Hepatocyte (in vitro differentiated cells): ENCODE measurements at regions not wholly inside any gene's neighbourhood (a gene's known extent, or its start where the extent isn't known, plus 50 kb on each side); places are given as distances from the start of the nearest gene placed in this dataset.

Source experiments
- DNase-seq: peaks from one replicate; pipeline ENCODE4 v3.0.0-alpha.2; 2016; ENCODE audit warnings: low spot score
- H2AFZ ChIP-seq: fragments of 200-600 bp; sonication (generic); 2 replicates; pipeline ENCODE4 v1.6.0; 2016; ENCODE audit warnings: antibody characterized with exemption, mild to moderate bottlenecking
- H3K27ac ChIP-seq: fragments of 200-600 bp; sonication (generic); 2 replicates; pipeline ENCODE4 v1.5.1; 2016; ENCODE audit warnings: mild to moderate bottlenecking
- H3K27me3 ChIP-seq: fragments of 200-600 bp; sonication (generic); 2 replicates; pipeline ENCODE4 v1.6.1; 2016
- H3K36me3 ChIP-seq: fragments of 200-600 bp; sonication (generic); replicated peaks from 2 replicates; pipeline ENCODE4 v1.5.1; 2016; ENCODE audit warnings: low read depth; ENCODE audit not compliant: insufficient read depth
- H3K4me1 ChIP-seq: fragments of 200-600 bp; sonication (generic); 2 replicates; pipeline ENCODE4 v1.5.1; 2016; ENCODE audit warnings: mild to moderate bottlenecking, moderate library complexity; ENCODE audit not compliant: insufficient read depth
- H3K4me2 ChIP-seq: fragments of 200-600 bp; sonication (generic); 2 replicates; pipeline ENCODE4 v1.6.0; 2016
- H3K4me3 ChIP-seq: fragments of 200-600 bp; sonication (generic); 2 replicates; pipeline ENCODE4 v1.5.1; 2016; ENCODE audit warnings: mild to moderate bottlenecking
- H3K79me2 ChIP-seq: fragments of 200-600 bp; sonication (generic); 2 replicates; pipeline ENCODE4 v1.6.0; 2017; ENCODE audit warnings: mild to moderate bottlenecking
- H3K9me2 ChIP-seq: fragments of 200-600 bp; sonication (generic); replicated peaks from 2 replicates; pipeline ENCODE4 v1.6.0; 2017; ENCODE audit warnings: mild to moderate bottlenecking; ENCODE audit not compliant: insufficient read depth
- H3K9me3 ChIP-seq: fragments of 200-600 bp; sonication (generic); 2 replicates; pipeline ENCODE4 v1.5.1; 2016; ENCODE audit warnings: low read depth, mild to moderate bottlenecking
- H4K20me1 ChIP-seq: fragments of 200-600 bp; sonication (generic); 2 replicates; pipeline ENCODE4 v1.6.0; 2016; ENCODE audit warnings: mild to moderate bottlenecking; ENCODE audit not compliant: insufficient read depth, poor library complexity, severe bottlenecking
- CTCF ChIP-seq: fragments of 200-600 bp; sonication (generic); IDR thresholded peaks from 2 replicates; pipeline ENCODE4 v1.5.1; 2016; ENCODE audit warnings: antibody characterized with exemption, mild to moderate bottlenecking; ENCODE audit not compliant: poor library complexity
- EZH2 ChIP-seq: fragments of 200-600 bp; sonication (generic); IDR thresholded peaks from 2 replicates; pipeline ENCODE4 v1.6.1; 2016; ENCODE audit warnings: antibody characterized with exemption, mild to moderate bottlenecking, borderline replicate concordance
- EZH2phosphoT487 ChIP-seq: fragments of 200-600 bp; sonication (generic); IDR thresholded peaks from one replicate; pipeline ENCODE4 v1.6.1; 2018; ENCODE audit warnings: antibody characterized with exemption, mild to moderate bottlenecking, low read depth, moderate library complexity; ENCODE audit not compliant: unreplicated experiment, severe bottlenecking
- WGBS: methylation state at CpG from one replicate; pipeline ENCODE4 v1.1.6; 2016; ENCODE audit warnings: low lambda C conversion rate; ENCODE audit errors: missing lambda C conversion rate; 5-methylcytosine and 5-hydroxymethylcytosine counted together

DNA sequence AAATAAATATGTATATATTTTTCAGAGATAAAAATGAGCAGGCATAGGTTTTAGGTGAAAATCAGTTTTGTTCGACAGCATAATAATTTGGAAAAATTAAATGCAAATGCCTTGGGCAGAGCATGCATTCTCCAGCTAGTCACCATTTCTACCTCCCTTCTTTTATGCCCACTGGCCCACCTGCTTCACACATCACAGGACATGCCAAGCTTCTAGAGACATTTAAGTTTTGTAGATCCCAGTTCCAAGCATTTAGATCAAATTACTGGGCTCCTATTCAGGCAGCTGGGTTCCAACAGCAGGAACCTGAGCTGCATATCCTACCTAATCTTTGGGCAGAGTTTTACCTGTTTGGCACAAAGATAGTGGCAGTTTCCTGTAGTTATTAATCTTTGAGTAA, 67.6 kb upstream of the SLC38A4 start:
- Histone ChIP-seq H3K4me3 (no peak overlapping the region), H3K9me2 (no peaks in the 10 kb centered on the region), H3K79me2 (no peaks in the 10 kb centered on the region), H4K20me1 (no peaks in the 10 kb centered on the region), H3K36me3 (no peaks in the 10 kb centered on the region), H2AFZ (no peak overlapping the region), H3K27me3 (no peaks in the 10 kb centered on the region), H3K9me3 (no peaks in the 10 kb centered on the region), H3K27ac (no peak overlapping the region), H3K4me2 (no peak overlapping the region), H3K4me1 (no peaks in the 10 kb centered on the region)
- 97% methylated on average over 1 of the region's 1 CpG for WGBS
- TF ChIP-seq EZH2phosphoT487 (no peak), CTCF (no peak), EZH2 (no peak)
- DNase-seq, result no peak

- no peak overlapping the region for H2AFZ ChIP-seq
- H3K27ac ChIP-seq, result no peak overlapping the region
- H3K9me3 ChIP-seq, result no peaks in the 10 kb centered on the region
- WGBS, result 50% methylated on average over 3 of the region's 3 CpGs
- no peaks in the 10 kb centered on the region for H3K9me2 ChIP-seq
- H4K20me1 ChIP-seq, result no peaks in the 10 kb centered on the region
- H3K4me3 ChIP-seq, result no peak overlapping the region
- no peaks in the 10 kb centered on the region for H3K4me1 ChIP-seq
- no peaks in the 10 kb centered on the region for H3K36me3 ChIP-seq
- no peaks in the 10 kb centered on the region for H3K27me3 ChIP-seq
- H3K4me2 ChIP-seq, result no peak overlapping the region
- DNase-seq, result no peak
- TF ChIP-seq EZH2 (no peak), CTCF (no peak), EZH2phosphoT487 (no peak)
- no peaks in the 10 kb centered on the region for H3K79me2 ChIP-seq
Measured at GRCh38 chr12:46895726-46896125, 69.9 kb upstream of the SLC38A4 start.

DNA sequence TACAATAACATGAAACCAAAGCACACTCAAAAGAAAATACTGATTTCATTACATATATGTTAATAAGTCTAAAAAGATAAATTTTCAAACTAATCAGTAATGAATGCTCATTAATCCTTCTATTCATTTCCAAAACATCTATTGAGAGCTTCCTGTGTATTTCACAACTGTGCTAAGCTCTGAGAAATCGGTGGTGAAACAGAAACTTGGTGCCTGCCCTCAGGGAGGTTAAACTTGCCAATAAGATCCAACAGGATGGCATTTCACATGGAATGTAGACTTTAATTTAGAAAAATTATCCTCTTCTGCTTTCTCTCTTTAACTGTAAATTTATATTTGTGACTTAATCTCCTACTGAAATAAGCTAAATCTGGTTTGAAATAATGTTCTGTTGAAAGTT, 70.9 kb upstream of the SLC38A4 start:
- no peaks in the 10 kb centered on the region for H3K27me3 ChIP-seq

More for the DNA sequence above, 70.9 kb upstream of the SLC38A4 start:
- Histone ChIP-seq H2AFZ (no peak overlapping the region), H3K79me2 (no peaks in the 10 kb centered on the region), H3K4me1 (no peaks in the 10 kb centered on the region), H3K27ac (no peak overlapping the region), H4K20me1 (no peaks in the 10 kb centered on the region), H3K9me3 (no peaks in the 10 kb centered on the region), H3K4me3 (no peak overlapping the region), H3K9me2 (no peaks in the 10 kb centered on the region), H3K4me2 (no peak overlapping the region), H3K36me3 (no peaks in the 10 kb centered on the region)
- DNase-seq, result no peak
- no peak for TF ChIP-seq EZH2phosphoT487
- no peak for TF ChIP-seq EZH2
- no peak for TF ChIP-seq CTCF
- 4% methylated on average over 1 of the region's 1 CpG for WGBS
